A673 (cell line): ENCODE measurements at regions not wholly inside any gene's neighbourhood (a gene's known extent, or its start where the extent isn't known, plus 50 kb on each side); places are given as distances from the start of the nearest gene placed in this dataset.
"Not testable (repeated sequence)": the region's sequence is repeated elsewhere in the genome, so short reads cannot be mapped to it uniquely, and the experiment has no call there.

Experiments
- BruUV-seq: library from RNA; stranded (reverse); fragments of 400-500 nt; replicated peaks from 2 replicates; lab custom pipeline; 2021; lab: Mats Ljungman, UMichigan
- CTCF ChIA-PET: fragments of 300-600 bp; sonication (Branson Sonifier 250); formaldehyde crosslinking; loops from one replicate; lab custom pipeline; 2022; ENCODE audit warnings: antibody characterized with exemption; lab: Charles Lee
- POLR2A ChIA-PET: fragments of 300-600 bp; sonication (Branson Sonifier 250); formaldehyde crosslinking; loops from one replicate; lab custom pipeline; 2022; ENCODE audit warnings: antibody characterized with exemption; ENCODE audit not compliant: low non-redundant PET; lab: Charles Lee
- DNase-seq: peaks from one replicate; pipeline ENCODE4 v3.0.0-alpha.2; 2015; ENCODE audit warnings: low spot score
- H3K27ac ChIP-seq: fragments of 200-600 bp; sonication (generic); 2 replicates; pipeline ENCODE4 v1.5.1; 2016; ENCODE audit warnings: mixed run types, low read depth, mild to moderate bottlenecking, mixed read lengths, antibody characterized with exemption, low read length; ENCODE audit not compliant: poor library complexity, severe bottlenecking
- H3K27me3 ChIP-seq: fragments of 200-600 bp; sonication (generic); replicated peaks from 2 replicates; pipeline ENCODE4 v1.6.1; 2017; ENCODE audit warnings: mixed run types, low read depth, mild to moderate bottlenecking, mixed read lengths, antibody characterized with exemption, low read length; ENCODE audit not compliant: insufficient read depth, poor library complexity
- H3K36me3 ChIP-seq: fragments of 200-600 bp; sonication (generic); 2 replicates; pipeline ENCODE4 v1.6.1; 2016; ENCODE audit warnings: mixed run types, mild to moderate bottlenecking, mixed read lengths, antibody characterized with exemption, low read length; ENCODE audit not compliant: insufficient read depth, poor library complexity, severe bottlenecking
- H3K4me1 ChIP-seq: fragments of 200-600 bp; sonication (generic); 2 replicates; pipeline ENCODE4 v1.6.1; 2017; ENCODE audit warnings: mixed run types, mild to moderate bottlenecking, mixed read lengths, antibody characterized with exemption, low read length; ENCODE audit not compliant: insufficient read depth, poor library complexity, severe bottlenecking
- H3K4me3 ChIP-seq: fragments of 200-600 bp; sonication (generic); 2 replicates; pipeline ENCODE4 v1.5.1; 2016; ENCODE audit warnings: low read depth, mixed run types, mild to moderate bottlenecking, mixed read lengths, low read length; ENCODE audit not compliant: poor library complexity, severe bottlenecking
- H3K9me3 ChIP-seq: fragments of 200-600 bp; sonication (generic); 2 replicates; pipeline ENCODE4 v1.6.1; 2016; ENCODE audit warnings: mixed run types, low read depth, mild to moderate bottlenecking, mixed read lengths, antibody characterized with exemption, low read length; ENCODE audit not compliant: poor library complexity, severe bottlenecking
- EZH2 ChIP-seq: fragments of 200-600 bp; sonication (generic); IDR thresholded peaks from 2 replicates; pipeline ENCODE4 v1.6.1; 2017; ENCODE audit warnings: borderline replicate concordance, low read depth, mild to moderate bottlenecking, mixed read lengths, antibody characterized with exemption, low read length; ENCODE audit not compliant: poor library complexity, severe bottlenecking
- intact Hi-C: fragments of 100-400 bp; cut with micrococcal nuclease; formaldehyde crosslinking; loops from one replicate; pipeline ENCODE4 v1.10.0; 2022; ENCODE audit not compliant: unreplicated experiment
- TF ChIP-seq, protein P1 (sequence below): fragments of 300-800, 200-600 bp; sonication (generic); conservative IDR thresholded peaks from 2 replicates; pipeline ENCODE4 v1.5.1; 2017; ENCODE audit warnings: low read depth, mild to moderate bottlenecking, antibody characterized with exemption, low read length, moderate library complexity, mixed read lengths

- Histone ChIP-seq H3K27me3 (no peaks in the 10 kb centered on the region), H3K4me1 (no peaks in the 10 kb centered on the region), H3K4me3 (no peak overlapping the region), H3K9me3 (no peaks in the 10 kb centered on the region), H3K36me3 (peaks cover 3% of the 10 kb centered on the region), H3K27ac (no peak overlapping the region)
- no peak for DNase-seq
- TF ChIP-seq EZH2: no peak
- TF ChIP-seq, protein P1, sequence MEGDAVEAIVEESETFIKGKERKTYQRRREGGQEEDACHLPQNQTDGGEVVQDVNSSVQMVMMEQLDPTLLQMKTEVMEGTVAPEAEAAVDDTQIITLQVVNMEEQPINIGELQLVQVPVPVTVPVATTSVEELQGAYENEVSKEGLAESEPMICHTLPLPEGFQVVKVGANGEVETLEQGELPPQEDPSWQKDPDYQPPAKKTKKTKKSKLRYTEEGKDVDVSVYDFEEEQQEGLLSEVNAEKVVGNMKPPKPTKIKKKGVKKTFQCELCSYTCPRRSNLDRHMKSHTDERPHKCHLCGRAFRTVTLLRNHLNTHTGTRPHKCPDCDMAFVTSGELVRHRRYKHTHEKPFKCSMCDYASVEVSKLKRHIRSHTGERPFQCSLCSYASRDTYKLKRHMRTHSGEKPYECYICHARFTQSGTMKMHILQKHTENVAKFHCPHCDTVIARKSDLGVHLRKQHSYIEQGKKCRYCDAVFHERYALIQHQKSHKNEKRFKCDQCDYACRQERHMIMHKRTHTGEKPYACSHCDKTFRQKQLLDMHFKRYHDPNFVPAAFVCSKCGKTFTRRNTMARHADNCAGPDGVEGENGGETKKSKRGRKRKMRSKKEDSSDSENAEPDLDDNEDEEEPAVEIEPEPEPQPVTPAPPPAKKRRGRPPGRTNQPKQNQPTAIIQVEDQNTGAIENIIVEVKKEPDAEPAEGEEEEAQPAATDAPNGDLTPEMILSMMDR: no peak
- intact Hi-C loops: no loop called here
- no TSS peak for BruUV-seq
- ChIA-PET POLR2A (no interaction called here), CTCF (no interaction called here)
Measured at GRCh38 chr6:103826209-103826608, 1033.5 kb downstream of the HACE1 start.

- no TSS peak for BruUV-seq
- Histone ChIP-seq H3K27me3 (no peaks in the 10 kb centered on the region), H3K4me3 (no peak overlapping the region), H3K36me3 (peaks cover 3% of the 10 kb centered on the region), H3K9me3 (no peaks in the 10 kb centered on the region), H3K4me1 (no peaks in the 10 kb centered on the region), H3K27ac (no peak overlapping the region)
- CTCF ChIA-PET: no interaction called here
- TF ChIP-seq, protein P1: no peak
- TF ChIP-seq EZH2: no peak
- no peak for DNase-seq
- POLR2A ChIA-PET: no interaction called here
- intact Hi-C loops: no loop called here
Measured at GRCh38 chr6:103820148-103820547, 1039.6 kb downstream of the HACE1 start.

- no TSS peak for BruUV-seq
- Histone ChIP-seq H3K27me3 (no peaks in the 10 kb centered on the region), H3K4me3 (no peak overlapping the region), H3K36me3 (peaks cover 3% of the 10 kb centered on the region), H3K9me3 (no peaks in the 10 kb centered on the region), H3K4me1 (no peaks in the 10 kb centered on the region), H3K27ac (no peak overlapping the region)
- TF ChIP-seq EZH2: no peak
- no peak for DNase-seq
- ChIA-PET POLR2A (no interaction called here), CTCF (no interaction called here)
- intact Hi-C loops: no loop called here
Measured at GRCh38 chr6:103819509-103819908, 1040.2 kb downstream of the HACE1 start.

GRCh38 chr6:103812970-103813369, 1046.7 kb downstream of the HACE1 start:
- POLR2A ChIA-PET: no interaction called here
- no TSS peak for BruUV-seq
- CTCF ChIA-PET: no interaction called here
- intact Hi-C loops: no loop called here
- TF ChIP-seq, protein P1: no peak
- no peak for DNase-seq
- Histone ChIP-seq H3K9me3 (no peaks in the 10 kb centered on the region), H3K27me3 (no peaks in the 10 kb centered on the region), H3K36me3 (no peaks in the 10 kb centered on the region), H3K4me3 (no peak overlapping the region), H3K27ac (no peak overlapping the region), H3K4me1 (peaks cover 7% of the 10 kb centered on the region)

GRCh38 chr6:103801901-103802479, 1057.7 kb downstream of the HACE1 start:
- DNase-seq, H3K4me1 ChIP-seq, POLR2A ChIA-PET, BruUV-seq, H3K27ac ChIP-seq, H3K4me3 ChIP-seq, intact Hi-C loops, H3K36me3 ChIP-seq, H3K9me3 ChIP-seq, H3K27me3 ChIP-seq: not testable (repeated sequence)
- CTCF ChIA-PET: interaction anchor here (1.2 kb wide), 1 partner anchor 62 kb away, joined by 3 read pairs; no protein-coding TSS in a partner anchor
